NB4 (cell line): ENCODE measurements at regions not wholly inside any gene's neighbourhood (a gene's known extent, or its start where the extent isn't known, plus 50 kb on each side); places are given as distances from the start of the nearest gene placed in this dataset.

Experiments used
- DNase-seq: peaks from one replicate; pipeline ENCODE4 v3.0.0; 2010; ENCODE audit warnings: low read depth
- H3K4me3 ChIP-seq: one replicate; pipeline ENCODE4 v1.5.1; 2011; ENCODE audit warnings: mild to moderate bottlenecking, low read depth, low read length, moderate library complexity
- CTCF ChIP-seq: IDR thresholded peaks from one replicate; pipeline ENCODE4 v1.5.1; 2012; ENCODE audit warnings: low read depth, low read length
- MAX ChIP-seq: IDR thresholded peaks from 2 replicates; pipeline ENCODE4 v1.6.1; 2011; ENCODE audit warnings: low read depth, low read length
- MYC ChIP-seq: IDR thresholded peaks from 2 replicates; pipeline ENCODE4 v1.6.1; 2011; ENCODE audit warnings: low read depth, low read length
- POLR2A ChIP-seq: IDR thresholded peaks from 2 replicates; pipeline ENCODE4 v1.6.1; 2011; ENCODE audit warnings: mild to moderate bottlenecking; ENCODE audit not compliant: insufficient read length; ENCODE audit errors: extremely low read depth

- TF ChIP-seq MYC: no peak
- TF ChIP-seq CTCF: no peak
- TF ChIP-seq MAX: no peak
- no peak for TF ChIP-seq POLR2A
- no peak overlapping the region for H3K4me3 ChIP-seq
- DNase-seq: no peak
Measured at GRCh38 chr1:198809247-198809646, 170.4 kb downstream of the PTPRC start.

GRCh38 chr1:198811449-198811848 lies 172.6 kb downstream of the PTPRC start:
- no peak for DNase-seq
- TF ChIP-seq POLR2A (no peak), MAX (no peak), MYC (no peak), CTCF (no peak)
- H3K4me3 ChIP-seq: no peak overlapping the region

- no peak for DNase-seq
- no peak for TF ChIP-seq POLR2A
- TF ChIP-seq CTCF: no peak
- no peak for TF ChIP-seq MAX
- TF ChIP-seq MYC: no peak
- H3K4me3 ChIP-seq: no peak overlapping the region
Measured at GRCh38 chr1:198823626-198824025, 184.8 kb downstream of the PTPRC start.

GRCh38 chr1:198825254-198825653 lies 186.4 kb downstream of the PTPRC start:
- DNase-seq: no peak
- TF ChIP-seq CTCF (no peak), MYC (no peak), MAX (no peak), POLR2A (no peak)

GRCh38 chr1:198829356-198829755 lies 190.5 kb downstream of the PTPRC start:
- TF ChIP-seq POLR2A: no peak
- TF ChIP-seq CTCF: no peak
- TF ChIP-seq MYC: no peak
- TF ChIP-seq MAX: no peak
- no peak for DNase-seq
- no peak overlapping the region for H3K4me3 ChIP-seq

More at GRCh38 chr1:198825254-198825653, 186.4 kb downstream of the PTPRC start:
- no peak overlapping the region for H3K4me3 ChIP-seq

GRCh38 chr1:198829944-198830343 lies 191.1 kb downstream of the PTPRC start:
- no peak for DNase-seq
- H3K4me3 ChIP-seq: no peak overlapping the region
- TF ChIP-seq MYC (no peak), MAX (no peak), POLR2A (no peak)
